CD4-positive, alpha-beta T cell treated with Interleukin-12 subunit alpha and Interleukin-12 subunit beta, for 1 hour (primary cell): ENCODE measurements at regions not wholly inside any gene's neighbourhood (a gene's known extent, or its start where the extent isn't known, plus 50 kb on each side); places are given as distances from the start of the nearest gene placed in this dataset.

ENCODE experiments used
- DNase-seq: peaks from one replicate; pipeline ENCODE4 v3.0.0-alpha.2; 2020

DNA sequence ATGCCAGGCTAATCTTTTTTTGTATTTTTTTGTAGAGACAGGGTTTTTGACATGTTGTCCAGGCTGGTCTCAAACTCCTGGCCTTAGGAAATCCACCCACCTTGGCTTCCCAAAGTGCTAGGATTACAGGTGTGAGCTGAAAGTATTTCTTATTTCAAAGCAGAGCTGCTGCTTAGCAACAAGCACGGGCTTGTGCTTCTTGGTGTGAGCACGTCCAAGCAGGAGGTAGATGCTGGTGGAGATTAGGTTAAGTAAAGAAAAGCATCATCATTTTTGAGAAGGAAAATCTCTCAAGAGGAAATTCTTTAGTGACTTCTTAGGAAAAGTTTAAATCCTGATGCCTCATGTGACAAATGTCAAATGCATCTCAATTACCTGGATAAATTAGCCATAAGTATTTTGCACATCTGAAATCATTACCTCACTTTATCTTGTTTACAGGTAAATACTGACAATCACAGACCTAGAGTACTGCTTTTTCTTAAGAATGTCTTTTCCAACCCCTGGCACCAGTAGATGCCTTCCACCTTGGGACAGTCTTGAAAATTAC, 431.8 kb upstream of the FZD8 start:
- no peak for DNase-seq

DNA sequence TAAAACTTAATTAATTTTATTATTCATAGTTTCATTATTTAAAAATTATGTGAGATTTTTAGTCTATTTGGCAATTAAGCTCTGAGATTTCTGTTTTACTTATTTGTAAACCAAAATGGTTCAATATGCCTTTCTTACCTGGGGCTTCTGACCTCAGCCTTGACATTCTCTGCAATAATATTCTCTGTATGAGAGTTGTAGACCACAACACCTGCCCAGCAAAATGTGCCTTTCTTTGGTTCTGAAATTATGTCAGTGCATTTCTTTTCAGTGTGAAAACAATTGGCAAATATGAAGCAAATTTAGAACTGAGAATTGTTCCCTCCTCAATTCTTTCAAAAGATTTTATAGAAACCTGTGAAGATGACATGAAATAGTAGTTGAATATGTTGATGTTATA, 426.4 kb upstream of the FZD8 start:
- DNase-seq = no peak

- DNase-seq = no peak
Observed at GRCh38 chr10:36067748-36068147, 425.7 kb upstream of the FZD8 start.

DNA sequence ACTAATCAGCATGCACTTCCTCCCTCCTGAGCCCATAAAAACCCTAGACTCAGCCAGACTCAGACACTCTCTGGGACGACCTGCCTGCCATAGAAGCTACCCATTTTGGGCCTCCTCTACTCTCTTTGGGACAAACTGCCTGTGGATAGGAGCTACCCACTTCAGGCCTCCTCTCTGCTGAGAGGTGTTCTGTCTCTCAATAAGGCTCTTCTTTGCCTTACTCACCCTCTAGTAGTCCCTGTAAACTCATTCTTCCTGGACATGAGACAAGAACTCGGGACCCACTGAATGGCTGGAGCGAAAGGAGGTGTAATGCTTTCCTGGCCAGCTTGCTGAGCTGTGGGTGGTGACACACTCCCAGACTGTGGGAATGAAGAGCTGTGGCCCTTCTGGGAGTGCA, 424.8 kb upstream of the FZD8 start:
- no peak for DNase-seq

DNA sequence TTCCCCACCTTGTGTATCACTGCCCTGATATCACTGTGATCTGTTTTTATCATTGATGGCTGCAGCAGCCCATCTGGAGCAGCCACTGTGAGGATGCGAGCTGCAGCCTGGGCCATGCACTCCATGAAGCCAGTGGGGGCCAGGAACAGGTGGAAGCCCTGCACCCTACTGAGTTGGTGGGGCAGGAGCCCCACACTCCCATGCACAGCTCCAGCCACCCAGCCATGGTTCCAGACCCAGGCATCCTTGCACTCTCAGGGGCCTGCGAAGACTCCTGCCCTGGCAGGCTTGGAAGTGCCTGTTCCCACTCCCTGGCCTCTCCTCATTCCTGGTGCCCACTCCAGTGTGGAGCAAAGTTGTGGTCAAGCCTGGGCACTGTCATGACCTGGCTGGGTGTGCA, 424.0 kb upstream of the FZD8 start:
- DNase-seq = no peak

DNA sequence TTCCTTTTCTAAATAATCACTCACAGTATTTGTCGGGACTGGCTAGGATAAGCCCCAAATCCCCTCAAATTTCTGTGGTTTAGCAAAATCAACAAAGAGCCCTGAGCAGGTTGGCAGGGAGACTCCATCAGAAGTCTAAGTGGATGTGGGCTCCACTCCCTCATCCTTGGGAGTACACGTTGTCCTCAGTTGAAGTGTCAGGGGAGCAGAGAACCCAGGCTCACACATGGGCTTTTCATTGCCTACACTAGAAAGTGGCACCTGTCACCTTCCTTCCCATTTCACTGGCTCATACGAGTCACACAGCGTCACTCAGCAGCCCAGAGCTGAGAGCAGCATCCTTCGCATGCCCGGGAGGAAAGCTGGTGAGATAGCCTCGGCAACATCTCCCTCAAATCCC, 421.3 kb upstream of the FZD8 start:
- no peak for DNase-seq

DNA sequence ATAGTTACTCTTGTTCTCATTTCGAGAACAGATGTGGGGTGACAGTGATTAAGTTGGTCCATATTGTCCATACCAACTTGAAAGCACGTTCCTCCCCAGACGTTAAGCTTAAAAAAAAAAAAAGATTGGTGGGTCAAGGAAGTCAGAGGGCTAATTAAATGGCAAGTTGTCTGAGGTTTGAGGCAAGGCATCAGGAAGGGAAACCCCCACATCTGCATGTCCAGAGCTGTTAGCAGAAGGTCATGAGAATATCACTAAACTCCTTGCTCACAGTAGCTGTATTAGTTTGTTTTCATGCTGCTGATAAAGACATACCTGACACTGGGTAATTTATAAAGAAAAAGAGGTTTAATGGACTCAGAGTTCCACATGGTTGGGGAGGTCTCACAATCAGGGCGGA, 415.6 kb upstream of the FZD8 start:
- DNase-seq = no peak

DNA sequence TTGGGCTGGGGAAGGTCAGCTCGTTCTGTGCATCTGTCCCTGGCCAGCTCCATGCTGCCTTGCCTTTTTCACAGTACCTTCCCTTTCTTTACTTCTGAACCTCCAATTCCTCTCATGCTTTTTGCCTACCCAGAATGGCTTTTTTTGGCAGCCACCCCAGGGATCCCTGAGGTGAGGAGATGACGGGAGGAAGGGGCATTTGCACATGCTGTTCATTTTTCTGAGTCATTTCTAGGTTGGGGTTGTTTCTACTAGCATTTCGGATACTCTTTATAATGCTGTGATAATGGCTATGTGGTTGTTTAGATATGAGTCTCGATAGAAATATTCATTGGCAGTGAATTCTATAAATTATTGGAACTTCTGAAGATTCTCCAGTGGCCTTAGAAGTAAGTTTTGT, 415.1 kb upstream of the FZD8 start:
- no peak for DNase-seq

DNA sequence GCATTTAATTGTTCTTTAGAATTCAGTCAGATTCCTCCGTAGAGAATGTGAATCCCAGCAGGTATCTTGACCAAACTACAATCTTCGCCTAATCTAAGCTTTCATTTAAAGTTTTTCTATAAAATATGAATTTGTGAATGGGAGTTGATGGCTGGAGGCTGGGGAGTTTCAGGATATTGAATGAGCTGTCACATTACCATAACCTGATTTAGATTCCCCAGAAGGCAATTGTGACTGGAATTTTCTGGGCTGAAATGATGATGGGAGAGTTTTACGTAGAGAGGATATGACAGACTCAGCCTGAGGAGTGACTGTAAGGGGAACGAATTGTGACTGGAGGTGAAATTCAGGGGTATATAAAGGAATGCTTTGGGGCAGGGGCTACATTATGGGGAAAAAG, 411.7 kb upstream of the FZD8 start:
- no peak for DNase-seq

- DNase-seq = no peak
Observed at GRCh38 chr10:36053271-36053670, 411.2 kb upstream of the FZD8 start.

DNA sequence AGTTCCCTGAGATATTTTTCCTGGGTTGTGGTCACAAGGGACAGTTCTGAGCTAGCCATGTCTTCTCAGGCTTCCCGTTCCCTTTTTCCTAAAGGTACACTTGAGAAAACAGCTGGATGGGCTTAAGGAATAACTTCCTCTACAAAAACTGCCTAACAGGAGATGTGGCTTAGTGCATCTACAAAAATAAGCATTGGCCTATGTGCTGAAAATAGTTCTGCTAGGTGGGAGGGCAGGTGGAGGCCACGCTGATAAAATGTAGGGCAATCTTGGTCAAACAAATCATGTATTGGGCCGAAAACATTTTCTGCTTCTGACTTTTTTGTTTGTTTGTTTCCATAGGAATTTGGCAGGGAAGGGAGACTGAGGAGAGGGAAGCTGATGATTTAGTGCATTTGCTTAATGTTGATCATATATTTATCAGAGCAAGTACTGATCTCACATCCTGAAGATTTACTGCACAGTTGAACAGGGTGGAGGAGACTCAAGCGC, 409.4 kb upstream of the FZD8 start:
- DNase-seq = no peak

DNA sequence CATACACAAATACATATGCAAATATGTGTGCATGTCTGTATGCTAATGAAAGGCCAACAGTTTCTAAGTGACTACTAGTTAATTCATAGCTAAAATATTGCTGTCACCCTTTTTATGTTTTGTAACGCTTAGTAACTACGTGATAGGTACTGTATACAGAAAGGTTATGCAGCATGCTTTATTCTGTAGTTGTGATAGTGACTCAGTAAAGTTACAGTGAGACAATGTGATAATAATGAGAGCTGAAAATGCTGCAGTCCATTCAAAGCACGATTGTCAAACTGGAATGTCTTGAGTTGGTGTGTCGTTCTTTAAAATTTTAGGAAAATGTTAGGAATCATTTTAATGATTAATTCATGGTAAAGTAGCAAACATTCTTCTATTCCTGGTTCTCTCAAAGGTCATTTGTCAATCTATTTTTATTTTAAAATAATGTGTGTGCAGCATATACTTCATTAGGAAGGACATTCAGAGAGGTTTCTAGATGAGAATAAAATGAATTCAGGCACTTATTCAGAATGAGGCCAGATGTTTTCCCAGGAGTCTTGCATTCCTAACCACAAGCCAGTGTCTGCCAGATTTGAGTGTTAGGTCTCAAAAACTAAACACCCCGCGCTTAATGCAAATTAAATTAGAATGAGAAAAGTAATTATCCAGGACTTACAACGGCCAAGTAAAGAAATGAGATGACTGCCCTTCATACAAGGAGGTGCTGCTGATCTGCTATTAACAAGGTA, 408.8 kb upstream of the FZD8 start:
- no peak for DNase-seq

DNA sequence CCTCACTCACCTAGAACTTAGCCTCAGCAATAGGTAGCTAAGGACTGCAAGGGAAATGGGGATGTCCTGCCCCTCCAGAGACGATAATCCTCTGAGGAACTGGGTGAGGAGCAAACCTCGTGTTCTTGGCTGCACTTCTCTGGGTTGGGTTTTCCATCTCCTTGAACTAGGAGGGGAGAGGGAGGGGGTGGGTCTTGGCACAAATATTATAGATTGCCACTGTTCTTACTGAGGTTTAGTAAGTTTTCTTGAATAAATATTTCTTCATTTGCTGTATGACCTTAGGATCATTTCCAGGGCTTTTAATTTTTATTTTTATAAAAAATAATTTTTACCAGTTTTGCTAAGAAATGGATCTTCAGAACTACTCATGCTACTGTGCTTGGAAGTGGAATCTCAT, 406.7 kb upstream of the FZD8 start:
- no peak for DNase-seq

DNA sequence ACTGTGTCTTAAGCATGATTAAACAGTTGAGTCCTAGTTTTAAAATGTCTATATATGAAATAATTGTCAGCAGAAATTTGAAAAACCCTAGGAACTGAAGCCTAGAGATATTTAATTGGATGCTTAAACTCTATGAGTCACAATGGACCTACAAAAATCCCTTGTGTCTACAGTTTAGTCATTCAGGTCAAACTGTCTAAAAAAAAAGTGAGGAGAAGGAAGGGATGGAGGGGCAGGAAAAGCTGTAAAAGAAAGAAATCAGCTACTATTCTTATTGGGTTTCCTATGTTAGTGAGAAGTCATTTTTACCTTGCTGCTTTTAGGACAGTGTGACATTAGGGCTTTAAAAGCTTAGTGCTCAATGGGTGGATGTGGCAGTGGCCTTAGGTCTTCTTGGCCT, 406.1 kb upstream of the FZD8 start:
- no peak for DNase-seq

DNA sequence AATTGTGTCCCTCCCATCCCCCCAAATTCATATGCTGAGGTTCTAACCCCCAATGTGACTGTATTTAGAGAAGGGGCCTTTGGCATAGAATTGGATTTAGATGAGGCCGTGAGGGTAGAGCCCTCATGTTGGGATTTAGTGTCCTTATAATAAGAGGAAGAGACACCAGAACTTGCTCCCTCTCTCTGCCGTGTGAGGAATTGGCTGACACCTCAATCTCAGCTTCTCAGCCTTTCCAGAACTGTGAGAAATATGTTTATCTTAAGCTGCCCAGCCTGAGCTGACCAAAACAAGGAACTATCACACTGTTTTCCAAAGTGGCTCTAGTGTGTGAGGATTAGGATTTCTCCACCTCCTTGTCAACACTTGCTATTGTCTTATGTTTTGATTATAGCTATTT, 400.0 kb upstream of the FZD8 start:
- DNase-seq = no peak

GRCh38 chr10:36038316-36038955, 396.3 kb upstream of the FZD8 start:
- DNase-seq = no peak

DNA sequence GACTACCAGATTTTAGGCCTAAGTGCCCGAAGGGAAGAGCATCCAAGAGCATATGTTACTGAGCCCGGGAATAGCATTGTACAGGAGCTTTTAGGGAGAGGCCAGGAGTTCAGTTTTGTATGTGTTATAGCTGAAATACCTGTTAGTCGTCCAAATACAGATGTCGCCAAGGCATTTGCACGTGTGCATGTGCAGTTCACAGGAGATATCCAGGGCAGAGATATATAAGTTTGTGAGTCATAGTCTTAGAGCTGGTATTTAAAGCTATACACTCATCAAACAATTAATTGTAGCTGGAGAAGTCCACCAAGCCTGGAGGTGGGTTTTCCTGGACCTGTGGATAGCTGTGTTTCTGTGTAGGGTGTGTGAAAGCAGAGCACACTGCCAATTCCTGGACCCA, 394.0 kb upstream of the FZD8 start:
- no peak for DNase-seq

GRCh38 chr10:36033808-36034207, 391.7 kb upstream of the FZD8 start:
- no peak for DNase-seq

GRCh38 chr10:36030516-36030915, 388.4 kb upstream of the FZD8 start:
- DNase-seq = no peak

- DNase-seq = no peak
Observed at GRCh38 chr10:36026656-36027390, 384.7 kb upstream of the FZD8 start.

DNA sequence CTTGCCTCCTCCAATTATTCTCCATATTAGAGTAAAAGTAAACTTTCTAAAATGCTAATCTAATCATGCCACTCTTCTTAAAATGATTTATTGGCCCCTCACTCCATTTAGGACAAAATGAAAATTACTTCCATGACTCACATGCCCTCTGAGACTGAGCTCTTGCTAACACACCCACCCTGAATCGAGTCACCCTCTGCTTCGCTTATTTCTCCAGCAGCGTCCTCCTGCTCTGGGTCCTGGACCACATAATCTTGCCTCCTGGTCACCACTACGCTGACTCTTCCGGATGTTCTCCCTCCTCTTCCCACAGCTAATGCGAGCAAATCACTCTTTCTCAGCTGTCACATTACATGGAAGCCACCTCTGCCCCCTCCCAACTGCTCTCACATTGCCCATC, 384.0 kb upstream of the FZD8 start:
- DNase-seq = no peak

GRCh38 chr10:36023939-36024338, 381.8 kb upstream of the FZD8 start:
- DNase-seq = no peak

DNA sequence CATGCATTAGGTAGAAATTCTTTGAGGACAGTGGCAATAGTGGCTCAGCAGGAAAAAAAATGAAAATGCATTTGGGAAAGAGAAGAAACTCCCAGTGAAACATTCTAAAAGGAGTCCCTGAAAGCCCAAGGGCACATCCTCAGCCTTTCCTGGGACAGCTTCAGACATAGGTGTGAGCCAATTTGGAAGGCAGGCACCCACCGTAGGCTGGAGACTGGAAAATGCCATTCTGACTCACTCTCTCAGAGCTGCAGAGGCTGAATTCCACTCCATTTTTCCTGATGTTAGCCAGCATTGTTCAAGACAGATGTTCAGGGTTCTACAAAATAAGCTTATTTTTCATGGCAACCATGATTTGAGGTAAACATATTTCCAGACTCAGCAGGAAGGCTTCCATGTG, 379.0 kb upstream of the FZD8 start:
- no peak for DNase-seq

DNA sequence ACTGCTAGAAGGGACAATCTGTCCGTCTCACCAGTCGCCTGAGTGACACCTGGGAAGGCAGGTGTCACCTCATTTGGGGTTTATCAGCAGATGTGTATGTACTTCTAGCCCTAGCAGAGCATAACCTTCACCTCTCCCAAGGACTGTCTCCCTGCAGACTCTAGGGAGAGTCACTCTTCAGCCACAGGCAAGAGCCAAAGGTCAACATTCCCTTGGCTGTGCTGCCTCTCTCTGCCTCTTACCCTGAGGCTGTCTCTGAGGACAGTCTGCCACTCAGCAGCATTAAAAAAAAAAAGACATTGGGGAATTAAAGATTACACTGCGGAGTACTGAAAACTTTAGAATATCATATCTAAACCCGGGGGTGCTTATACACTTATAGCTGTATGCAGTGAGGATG, 377.7 kb upstream of the FZD8 start:
- DNase-seq = no peak
